CD4-positive, alpha-beta T cell (primary cell): ENCODE measurements at regions not wholly inside any gene's neighbourhood (a gene's known extent, or its start where the extent isn't known, plus 50 kb on each side); places are given as distances from the start of the nearest gene placed in this dataset.

Source experiments
- ATAC-seq: fragments of 200-7000 bp; cut with Tn5 transposase; one replicate; pipeline ENCODE4 v1.10.0; 2022; ENCODE audit warnings: mild to moderate bottlenecking; ENCODE audit not compliant: poor library complexity
- CTCF ChIA-PET: fragments of 350-600 bp; sonication (Branson Sonifier 250); formaldehyde crosslinking; loops from one replicate; lab custom pipeline; 2021; ENCODE audit warnings: antibody characterized with exemption, inconsistent platforms; lab: Charles Lee
- POLR2A ChIA-PET: fragments of 350-600 bp; sonication (Branson Sonifier 250); formaldehyde crosslinking; loops from one replicate; lab custom pipeline; 2021; ENCODE audit warnings: antibody characterized with exemption, inconsistent platforms; lab: Charles Lee
- DNase-seq, 14 experiments: peaks; one replicate each; pipeline ENCODE4 v3.0.0-alpha.2; 2013 to 2020; ENCODE audit warnings: mixed read lengths in 2 of 14
- H3K27ac ChIP-seq, 2 donors: one replicate each; pipeline versions ENCODE4 v1.5.1 to v1.7.0; 2013; ENCODE audit warnings: low read length in 2 of 2, low read depth in 1 of 2, mild to moderate bottlenecking in 1 of 2
- H3K27me3 ChIP-seq, 2 experiments: 1 replicate in 1 of 2; 2 replicates in 1 of 2; pipeline versions ENCODE4 v1.6.1 to v1.7.0; 2013; ENCODE audit warnings: low read length in 2 of 2, control low read depth in 1 of 2, mild to moderate bottlenecking in 1 of 2, moderate library complexity in 1 of 2; ENCODE audit not compliant: insufficient read depth in 2 of 2, control insufficient read depth in 1 of 2
- H3K36me3 ChIP-seq: one replicate; pipeline ENCODE4 v1.6.1; 2013; ENCODE audit warnings: low read length, control low read depth; ENCODE audit not compliant: insufficient read depth
- H3K4me1 ChIP-seq: one replicate; pipeline ENCODE4 v1.6.1; 2013; ENCODE audit warnings: low read length, control low read depth; ENCODE audit not compliant: insufficient read depth
- H3K4me3 ChIP-seq: one replicate; pipeline ENCODE4 v1.5.1; 2013; ENCODE audit warnings: mild to moderate bottlenecking, low read length, moderate library complexity
- H3K9me3 ChIP-seq, 2 experiments: 1 replicate in 1 of 2; 2 replicates in 1 of 2; pipeline versions ENCODE4 v1.6.1 to v1.7.0; 2013; ENCODE audit warnings: low read length in 2 of 2, mild to moderate bottlenecking in 2 of 2, control low read depth in 1 of 2, moderate library complexity in 1 of 2; ENCODE audit not compliant: control insufficient read depth in 1 of 2, insufficient read depth in 1 of 2
- H3K27ac Mint-ChIP-seq: one replicate; pipeline ENCODE4 v1.8.0; 2020; ENCODE audit warnings: mixed read lengths
- H3K27me3 Mint-ChIP-seq: one replicate; pipeline ENCODE4 v1.8.0; 2021; ENCODE audit warnings: mixed read lengths
- H3K36me3 Mint-ChIP-seq: one replicate; pipeline ENCODE4 v1.8.0; 2021; ENCODE audit warnings: low read depth, mixed read lengths
- H3K4me1 Mint-ChIP-seq: one replicate; pipeline ENCODE4 v1.8.0; 2021; ENCODE audit warnings: low read depth, mixed read lengths
- H3K4me3 Mint-ChIP-seq: one replicate; pipeline ENCODE4 v1.8.0; 2020; ENCODE audit warnings: mild to moderate bottlenecking, mixed read lengths
- H3K9me3 Mint-ChIP-seq: one replicate; pipeline ENCODE4 v1.8.0; 2020; ENCODE audit warnings: mixed read lengths
- CTCF ChIP-seq: fragments of 200-600 bp; IDR thresholded peaks from one replicate; pipeline ENCODE4 v1.8.0; 2022; ENCODE audit warnings: antibody characterized with exemption, mild to moderate bottlenecking
- intact Hi-C, 2 experiments: fragments of 100-400 bp; cut with DNase I in 1 of 2; cut with micrococcal nuclease in 1 of 2; formaldehyde crosslinking; loops; one replicate each; pipeline versions ENCODE4 v1.15.1 to v1.9.0; 2023 to 2025; cut with DNase I, micrococcal nuclease

GRCh38 chr20:18999086-18999485 is 185.5 kb downstream of the SCP2D1 start:
- DNase-seq (no peak), ATAC-seq (no peak)
- intact Hi-C loops: no loop called here
- Mint-ChIP-seq H3K4me1 (no peaks in the 10 kb centered on the region), H3K36me3 (no peaks in the 10 kb centered on the region), H3K27ac (no peak overlapping the region), H3K4me3 (no peak overlapping the region), H3K9me3 (no peaks in the 10 kb centered on the region), H3K27me3 (peaks cover 6% of the 10 kb centered on the region)
- Histone ChIP-seq H3K27ac (no peak overlapping the region), H3K4me1 (no peaks in the 10 kb centered on the region), H3K9me3 (no peaks in the 10 kb centered on the region), H3K27me3 (no peaks in the 10 kb centered on the region), H3K36me3 (no peaks in the 10 kb centered on the region), H3K4me3 (no peak overlapping the region)
- ChIA-PET CTCF (no interaction called here), POLR2A (no interaction called here)
- no peak for TF ChIP-seq CTCF

GRCh38 chr20:19000078-19000477 is 186.5 kb downstream of the SCP2D1 start:
- H3K4me3 Mint-ChIP-seq: no peak overlapping the region
- ChIA-PET CTCF (no interaction called here), POLR2A (no interaction called here)
- intact Hi-C loops: no loop called here
- no peak for DNase-seq
- H3K27me3 Mint-ChIP-seq: peaks cover 10% of the 10 kb centered on the region
- no peaks in the 10 kb centered on the region for H3K27me3 ChIP-seq
- no peaks in the 10 kb centered on the region for H3K9me3 Mint-ChIP-seq
- H3K9me3 ChIP-seq: no peaks in the 10 kb centered on the region
- H3K4me1 Mint-ChIP-seq: no peaks in the 10 kb centered on the region
- H3K27ac Mint-ChIP-seq: no peak overlapping the region
- no peak for ATAC-seq
- no peaks in the 10 kb centered on the region for H3K36me3 Mint-ChIP-seq
- H3K36me3 ChIP-seq: no peaks in the 10 kb centered on the region
- no peaks in the 10 kb centered on the region for H3K4me1 ChIP-seq
- TF ChIP-seq CTCF: no peak
- H3K4me3 ChIP-seq: no peak overlapping the region
- H3K27ac ChIP-seq: no peak overlapping the region

- Mint-ChIP-seq H3K4me3 (no peak overlapping the region), H3K9me3 (no peaks in the 10 kb centered on the region), H3K36me3 (no peaks in the 10 kb centered on the region), H3K27me3 (peaks cover 10% of the 10 kb centered on the region), H3K27ac (no peak overlapping the region), H3K4me1 (no peaks in the 10 kb centered on the region)
- TF ChIP-seq CTCF: no peak
- Histone ChIP-seq H3K36me3 (no peaks in the 10 kb centered on the region), H3K27ac (no peak overlapping the region), H3K4me1 (no peaks in the 10 kb centered on the region), H3K27me3 (no peaks in the 10 kb centered on the region), H3K4me3 (no peak overlapping the region), H3K9me3 (no peaks in the 10 kb centered on the region)
- intact Hi-C loops: no loop called here
- DNase-seq (no peak), ATAC-seq (no peak)
- ChIA-PET CTCF (no interaction called here), POLR2A (no interaction called here)
Observed at GRCh38 chr20:19001177-19001576, 187.6 kb downstream of the SCP2D1 start.
